ENCODE measurements at regions not wholly inside any gene's neighbourhood (a gene's known extent, or its start where the extent isn't known, plus 50 kb on each side); places are given as distances from the start of the nearest gene placed in this dataset.

GRCh38 chr10:117477211-117477947, 65.2 kb upstream of the EMX2 start:
- ATAC-seq (no peak), FAIRE-seq (no peak), DNase-seq (ENCODE audit: low spot score) (no peak)
- Histone ChIP-seq H3K4me2 (ENCODE audit: low read depth, low read length) (no peak overlapping the region), H3K9ac (ENCODE audit: insufficient read depth, low read depth, low read length) (no peak overlapping the region), H3K4me1 (ENCODE audit: insufficient read depth, low read length) (no peaks in the 10 kb centered on the region), H2AFZ (ENCODE audit: low read length) (no peak overlapping the region), H3K36me3 (replicated peaks in 1 of 2; ENCODE audit: control insufficient read depth in 1 of 2, insufficient read depth in 2 of 2, low read length in 2 of 2) (no peaks in the 10 kb centered on the region), H3K4me3 (replicated peaks in 1 of 3; ENCODE audit: insufficient read depth in 1 of 3, low read depth in 2 of 3, low read length in 3 of 3) (no peak overlapping the region), H3K27ac (ENCODE audit: extremely low read length, insufficient read depth, low read length) (no peak overlapping the region), H4K20me1 (ENCODE audit: insufficient read depth, low read length) (no peaks in the 10 kb centered on the region), H3K79me2 (ENCODE audit: insufficient read depth, low read length) (no peaks in the 10 kb centered on the region), H3K9me3 (ENCODE audit: low read length) (no peaks in the 10 kb centered on the region), H3K27me3 (ENCODE audit: control insufficient read depth in 1 of 2, insufficient read depth in 2 of 2, low read length in 2 of 2) (no peaks in the 10 kb centered on the region)
- intact Hi-C loops (cut with micrococcal nuclease; ENCODE audit: unreplicated experiment) (no loop called here), in situ Hi-C loops (cut with HindIII; ENCODE audit: extremely low pct_ligation_motif_present, low pct_unique_long_range_greater_than_20kb) (loop anchor here (25.0 kb wide), 1 partner anchor 960 kb away; no protein-coding TSS in a partner anchor)
- TF ChIP-seq SALL1 (CRISPR knock-in tag; IDR thresholded peaks at IDR 0.05) (no peak), DMAP1 (CRISPR knock-in tag; IDR thresholded peaks at IDR 0.05) (no peak), RARG (CRISPR knock-in tag; IDR thresholded peaks at IDR 0.05; ENCODE audit: low read depth) (no peak), ZNF703 (CRISPR knock-in tag; IDR thresholded peaks at IDR 0.05; ENCODE audit: borderline replicate concordance) (no peak), PRDM10 (CRISPR knock-in tag; IDR thresholded peaks at IDR 0.05; ENCODE audit: low read depth) (no peak), ZNF205 (CRISPR knock-in tag; IDR thresholded peaks at IDR 0.05) (no peak), ELF3 (CRISPR knock-in tag; IDR thresholded peaks at IDR 0.05) (no peak), ZNF264 (CRISPR knock-in tag; IDR thresholded peaks at IDR 0.05) (no peak), SMAD3 (CRISPR knock-in tag; IDR thresholded peaks at IDR 0.05) (no peak), ZNF20 (CRISPR knock-in tag; IDR thresholded peaks at IDR 0.05) (no peak), ZNF639 (CRISPR knock-in tag; conservative IDR thresholded peaks at IDR 0.05) (no peak)
- WGBS (ENCODE audit: low lambda C conversion rate), result 57% methylated on average over 2 of the region's 2 CpGs
- CTCF ChIA-PET (ENCODE audit: low intra/inter-chr PET ratio, low total read pairs), result no interaction called here
- POLR2A ChIA-PET, result no interaction called here
- BruUV-seq (replicated peaks), result no TSS peak

Data from HepG2 (cell line).